ENCODE measurements at regions not wholly inside any gene's neighbourhood (a gene's known extent, or its start where the extent isn't known, plus 50 kb on each side); places are given as distances from the start of the nearest gene placed in this dataset.
"Not testable (repeated sequence)": the region's sequence is repeated elsewhere in the genome, so short reads cannot be mapped to it uniquely, and the experiment has no call there.

- TF ChIP-seq CTCF, POLR2A (IDR thresholded peaks at IDR 0.05): not testable (repeated sequence)
Observed at GRCh38 chrX:46322929-46323328, 222.3 kb downstream of the ZNF674 start.
